ENCODE measurements at regions not wholly inside any gene's neighbourhood (a gene's known extent, or its start where the extent isn't known, plus 50 kb on each side); places are given as distances from the start of the nearest gene placed in this dataset.

DNA sequence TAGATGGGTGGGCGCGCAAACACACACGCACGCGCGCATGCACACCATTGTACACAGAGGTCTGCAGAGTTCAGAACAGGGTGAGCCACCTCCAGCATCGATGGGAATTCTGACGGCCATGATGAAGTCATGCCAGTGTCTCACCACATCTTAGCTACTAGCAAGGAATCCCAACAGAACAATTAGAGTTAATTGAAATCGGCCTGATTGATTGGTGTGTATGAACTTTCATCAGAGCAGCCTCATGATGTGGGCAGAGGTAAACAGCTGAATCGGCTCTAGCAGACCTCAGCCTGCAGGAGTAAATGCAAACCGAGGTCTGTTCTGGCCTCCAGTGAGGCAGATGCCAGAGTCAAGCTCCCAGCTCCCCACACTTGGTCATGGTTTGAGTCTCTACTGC, 200.6 kb downstream of the CBLN1 start:
- no peak overlapping the region for H2AFZ ChIP-seq (ENCODE audit: low read length)
- no peaks in the 10 kb centered on the region for H3K9me2 ChIP-seq (replicated peaks; ENCODE audit: insufficient read depth, low read length)
- H3K27ac ChIP-seq (ENCODE audit: low read length): no peak overlapping the region
- no peaks in the 10 kb centered on the region for H3K9me3 ChIP-seq (replicated peaks; ENCODE audit: insufficient read depth, low read length)
- TF ChIP-seq EZH2 (optimal IDR thresholded peaks at IDR 0.05; ENCODE audit: low read depth, low read length) (no peak), EZH2phosphoT487 (IDR thresholded peaks at IDR 0.05; ENCODE audit: low read length) (no peak)
- TF ChIP-seq, protein P1, sequence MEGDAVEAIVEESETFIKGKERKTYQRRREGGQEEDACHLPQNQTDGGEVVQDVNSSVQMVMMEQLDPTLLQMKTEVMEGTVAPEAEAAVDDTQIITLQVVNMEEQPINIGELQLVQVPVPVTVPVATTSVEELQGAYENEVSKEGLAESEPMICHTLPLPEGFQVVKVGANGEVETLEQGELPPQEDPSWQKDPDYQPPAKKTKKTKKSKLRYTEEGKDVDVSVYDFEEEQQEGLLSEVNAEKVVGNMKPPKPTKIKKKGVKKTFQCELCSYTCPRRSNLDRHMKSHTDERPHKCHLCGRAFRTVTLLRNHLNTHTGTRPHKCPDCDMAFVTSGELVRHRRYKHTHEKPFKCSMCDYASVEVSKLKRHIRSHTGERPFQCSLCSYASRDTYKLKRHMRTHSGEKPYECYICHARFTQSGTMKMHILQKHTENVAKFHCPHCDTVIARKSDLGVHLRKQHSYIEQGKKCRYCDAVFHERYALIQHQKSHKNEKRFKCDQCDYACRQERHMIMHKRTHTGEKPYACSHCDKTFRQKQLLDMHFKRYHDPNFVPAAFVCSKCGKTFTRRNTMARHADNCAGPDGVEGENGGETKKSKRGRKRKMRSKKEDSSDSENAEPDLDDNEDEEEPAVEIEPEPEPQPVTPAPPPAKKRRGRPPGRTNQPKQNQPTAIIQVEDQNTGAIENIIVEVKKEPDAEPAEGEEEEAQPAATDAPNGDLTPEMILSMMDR (IDR thresholded peaks at IDR 0.05; ENCODE audit: low read length): no peak
- H3K27me3 ChIP-seq (replicated peaks; ENCODE audit: insufficient read depth, low read length): no peaks in the 10 kb centered on the region
- no peaks in the 10 kb centered on the region for H4K20me1 ChIP-seq (ENCODE audit: insufficient read depth, low read length)
- no peaks in the 10 kb centered on the region for H3K36me3 ChIP-seq (replicated peaks; ENCODE audit: insufficient read depth, low read length)
- H3K4me1 ChIP-seq (ENCODE audit: low read length): no peaks in the 10 kb centered on the region
- H3K4me2 ChIP-seq (ENCODE audit: low read depth, low read length): no peak overlapping the region
- H3K9ac ChIP-seq (ENCODE audit: low read length): no peak overlapping the region
- no peaks in the 10 kb centered on the region for H3K79me2 ChIP-seq (ENCODE audit: low read length)
- H3F3A ChIP-seq (ENCODE audit: insufficient read depth, low read length): no peaks in the 10 kb centered on the region
- H3K4me3 ChIP-seq (ENCODE audit: low read length): no peak overlapping the region
- DNase-seq: no peak

- Histone ChIP-seq H3K9me3 (replicated peaks; ENCODE audit: insufficient read depth, low read length) (no peaks in the 10 kb centered on the region), H2AFZ (ENCODE audit: low read length) (no peak overlapping the region), H3K79me2 (ENCODE audit: low read length) (no peaks in the 10 kb centered on the region), H3K27me3 (replicated peaks; ENCODE audit: insufficient read depth, low read length) (no peaks in the 10 kb centered on the region), H3F3A (ENCODE audit: insufficient read depth, low read length) (no peaks in the 10 kb centered on the region), H3K4me2 (ENCODE audit: low read depth, low read length) (no peak overlapping the region), H4K20me1 (ENCODE audit: insufficient read depth, low read length) (no peaks in the 10 kb centered on the region), H3K9ac (ENCODE audit: low read length) (no peak overlapping the region), H3K36me3 (replicated peaks; ENCODE audit: insufficient read depth, low read length) (no peaks in the 10 kb centered on the region), H3K9me2 (replicated peaks; ENCODE audit: insufficient read depth, low read length) (no peaks in the 10 kb centered on the region), H3K27ac (ENCODE audit: low read length) (no peak overlapping the region), H3K4me3 (ENCODE audit: low read length) (no peak overlapping the region), H3K4me1 (ENCODE audit: low read length) (no peaks in the 10 kb centered on the region)
- no peak for TF ChIP-seq EZH2 (optimal IDR thresholded peaks at IDR 0.05; ENCODE audit: low read depth, low read length)
- TF ChIP-seq, protein P1 (IDR thresholded peaks at IDR 0.05; ENCODE audit: low read length): no peak
- no peak for TF ChIP-seq EZH2phosphoT487 (IDR thresholded peaks at IDR 0.05; ENCODE audit: low read length)
- DNase-seq: no peak
Measured at GRCh38 chr16:49078571-49078970, 203.1 kb downstream of the CBLN1 start.

DNA sequence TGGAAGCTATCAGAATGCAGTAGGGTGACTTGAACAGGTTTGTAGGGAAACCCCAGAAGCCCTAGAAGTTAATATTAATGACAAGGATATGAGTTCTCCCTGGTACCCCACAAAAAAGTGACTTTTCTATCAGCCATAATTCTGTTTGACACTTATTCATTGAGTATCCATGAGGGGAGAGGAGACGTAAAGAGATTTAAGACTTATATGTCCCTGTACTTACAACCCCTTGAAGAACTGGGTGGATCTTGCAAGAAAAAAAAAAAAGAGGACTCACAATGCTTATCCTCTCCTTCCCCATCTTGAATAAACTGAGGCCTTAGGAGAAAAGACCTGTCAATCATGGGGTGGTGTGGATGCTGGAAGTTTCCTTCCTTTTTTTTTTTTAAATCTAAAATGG, 203.5 kb downstream of the CBLN1 start:
- TF ChIP-seq EZH2phosphoT487 (IDR thresholded peaks at IDR 0.05; ENCODE audit: low read length) (no peak), EZH2 (optimal IDR thresholded peaks at IDR 0.05; ENCODE audit: low read depth, low read length) (no peak)
- TF ChIP-seq, protein P1 (IDR thresholded peaks at IDR 0.05; ENCODE audit: low read length): no peak
- no peaks in the 10 kb centered on the region for H3K9me3 ChIP-seq (replicated peaks; ENCODE audit: insufficient read depth, low read length)
- no peaks in the 10 kb centered on the region for H3K4me1 ChIP-seq (ENCODE audit: low read length)
- H3K4me2 ChIP-seq (ENCODE audit: low read depth, low read length): no peak overlapping the region
- no peak overlapping the region for H3K27ac ChIP-seq (ENCODE audit: low read length)
- H3K9me2 ChIP-seq (replicated peaks; ENCODE audit: insufficient read depth, low read length): no peaks in the 10 kb centered on the region
- no peaks in the 10 kb centered on the region for H3F3A ChIP-seq (ENCODE audit: insufficient read depth, low read length)
- H3K4me3 ChIP-seq (ENCODE audit: low read length): no peak overlapping the region
- no peaks in the 10 kb centered on the region for H4K20me1 ChIP-seq (ENCODE audit: insufficient read depth, low read length)
- H3K9ac ChIP-seq (ENCODE audit: low read length): no peak overlapping the region
- no peaks in the 10 kb centered on the region for H3K36me3 ChIP-seq (replicated peaks; ENCODE audit: insufficient read depth, low read length)
- no peaks in the 10 kb centered on the region for H3K79me2 ChIP-seq (ENCODE audit: low read length)
- no peak overlapping the region for H2AFZ ChIP-seq (ENCODE audit: low read length)
- no peak for DNase-seq
- no peaks in the 10 kb centered on the region for H3K27me3 ChIP-seq (replicated peaks; ENCODE audit: insufficient read depth, low read length)
